Gastroesophageal sphincter (tissue), 2 donors: ENCODE measurements at regions not wholly inside any gene's neighbourhood (a gene's known extent, or its start where the extent isn't known, plus 50 kb on each side); places are given as distances from the start of the nearest gene placed in this dataset.

ENCODE experiments used
- EP300 ChIP-seq: sonication (generic); formaldehyde crosslinking; IDR thresholded peaks from one replicate; pipeline ENCODE4 v1.6.1; 2017; ENCODE audit warnings: antibody characterized with exemption, mild to moderate bottlenecking
- POLR2A ChIP-seq, 2 donors: fragments of 450-650 bp; IDR thresholded peaks; one replicate each; pipeline ENCODE4 v1.6.1; 2017; ENCODE audit warnings: antibody characterized with exemption in 2 of 2, mild to moderate bottlenecking in 2 of 2, moderate library complexity in 1 of 2

GRCh38 chr13:73273276-73273675, 214.5 kb downstream of the KLF5 start:
- TF ChIP-seq EP300, result no peak
- TF ChIP-seq POLR2A (IDR thresholded peaks at IDR 0.05), result no peak
